Osteocyte (in vitro differentiated cells): ENCODE measurements at regions not wholly inside any gene's neighbourhood (a gene's known extent, or its start where the extent isn't known, plus 50 kb on each side); places are given as distances from the start of the nearest gene placed in this dataset.

ENCODE experiments used
- DNase-seq: peaks from one replicate; pipeline ENCODE4 v3.0.0; 2021; ENCODE audit warnings: mixed read lengths; ENCODE audit not compliant: unreplicated experiment; ENCODE audit errors: extremely low spot score
- H3K27ac Mint-ChIP-seq: one replicate; pipeline ENCODE4 v1.8.0; 2021; ENCODE audit warnings: mild to moderate bottlenecking, mixed read lengths; ENCODE audit not compliant: unreplicated experiment
- H3K27me3 Mint-ChIP-seq: one replicate; pipeline ENCODE4 v1.8.0; 2021; ENCODE audit warnings: mixed read lengths; ENCODE audit not compliant: unreplicated experiment
- H3K36me3 Mint-ChIP-seq: one replicate; pipeline ENCODE4 v1.8.0; 2021; ENCODE audit warnings: mixed read lengths; ENCODE audit not compliant: unreplicated experiment
- H3K4me1 Mint-ChIP-seq: one replicate; pipeline ENCODE4 v1.8.0; 2021; ENCODE audit warnings: mixed read lengths; ENCODE audit not compliant: unreplicated experiment
- H3K4me3 Mint-ChIP-seq: one replicate; pipeline ENCODE4 v1.8.0; 2021; ENCODE audit warnings: mild to moderate bottlenecking, moderate library complexity, mixed read lengths; ENCODE audit not compliant: unreplicated experiment
- H3K9me3 Mint-ChIP-seq: one replicate; pipeline ENCODE4 v1.8.0; 2021; ENCODE audit warnings: mixed read lengths; ENCODE audit not compliant: unreplicated experiment
- TF ChIP-seq, protein P1 (sequence below): fragments of 200-600 bp; sonication (generic); IDR thresholded peaks from 2 replicates; pipeline ENCODE4 v1.5.0; 2021; ENCODE audit warnings: antibody characterized with exemption, mild to moderate bottlenecking, moderate library complexity

GRCh38 chr1:71157715-71158114, 76.9 kb upstream of the ZRANB2 start:
- Mint-ChIP-seq H3K4me3 (no peak overlapping the region), H3K27me3 (no peaks in the 10 kb centered on the region), H3K4me1 (no peaks in the 10 kb centered on the region), H3K27ac (no peak overlapping the region), H3K9me3 (peaks cover 5% of the 10 kb centered on the region), H3K36me3 (no peaks in the 10 kb centered on the region)
- TF ChIP-seq, protein P1, sequence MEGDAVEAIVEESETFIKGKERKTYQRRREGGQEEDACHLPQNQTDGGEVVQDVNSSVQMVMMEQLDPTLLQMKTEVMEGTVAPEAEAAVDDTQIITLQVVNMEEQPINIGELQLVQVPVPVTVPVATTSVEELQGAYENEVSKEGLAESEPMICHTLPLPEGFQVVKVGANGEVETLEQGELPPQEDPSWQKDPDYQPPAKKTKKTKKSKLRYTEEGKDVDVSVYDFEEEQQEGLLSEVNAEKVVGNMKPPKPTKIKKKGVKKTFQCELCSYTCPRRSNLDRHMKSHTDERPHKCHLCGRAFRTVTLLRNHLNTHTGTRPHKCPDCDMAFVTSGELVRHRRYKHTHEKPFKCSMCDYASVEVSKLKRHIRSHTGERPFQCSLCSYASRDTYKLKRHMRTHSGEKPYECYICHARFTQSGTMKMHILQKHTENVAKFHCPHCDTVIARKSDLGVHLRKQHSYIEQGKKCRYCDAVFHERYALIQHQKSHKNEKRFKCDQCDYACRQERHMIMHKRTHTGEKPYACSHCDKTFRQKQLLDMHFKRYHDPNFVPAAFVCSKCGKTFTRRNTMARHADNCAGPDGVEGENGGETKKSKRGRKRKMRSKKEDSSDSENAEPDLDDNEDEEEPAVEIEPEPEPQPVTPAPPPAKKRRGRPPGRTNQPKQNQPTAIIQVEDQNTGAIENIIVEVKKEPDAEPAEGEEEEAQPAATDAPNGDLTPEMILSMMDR: no peak
- DNase-seq: no peak

- H3K27me3 Mint-ChIP-seq: no peaks in the 10 kb centered on the region
- no peak overlapping the region for H3K4me3 Mint-ChIP-seq
- no peaks in the 10 kb centered on the region for H3K4me1 Mint-ChIP-seq
- H3K36me3 Mint-ChIP-seq: no peaks in the 10 kb centered on the region
- TF ChIP-seq, protein P1: no peak
- H3K9me3 Mint-ChIP-seq: peaks cover 6% of the 10 kb centered on the region
- no peak for DNase-seq
- no peak overlapping the region for H3K27ac Mint-ChIP-seq
These were observed 76.3 kb upstream of the ZRANB2 start for GRCh38 chr1:71157151-71157550.

DNA sequence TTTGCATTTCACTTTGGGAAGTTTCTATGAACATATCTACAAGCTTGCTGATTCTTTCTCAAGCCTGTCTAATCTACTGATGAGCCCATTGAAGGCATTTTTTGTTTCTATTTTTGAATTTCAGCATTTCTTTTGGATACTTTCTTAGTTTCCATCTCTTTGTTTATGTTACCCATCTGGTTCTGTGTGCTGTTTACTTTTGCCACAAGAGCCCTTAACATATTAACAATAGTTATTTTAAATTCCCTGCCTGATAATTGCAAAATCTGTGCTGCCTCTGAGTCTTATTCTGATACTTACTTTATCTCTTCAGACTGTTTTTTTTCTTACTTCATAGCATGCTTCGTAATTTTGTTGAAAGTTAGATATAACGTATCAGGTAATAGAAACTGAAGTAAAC, 75.8 kb upstream of the ZRANB2 start:
- no peak overlapping the region for H3K27ac Mint-ChIP-seq
- no peaks in the 10 kb centered on the region for H3K27me3 Mint-ChIP-seq
- TF ChIP-seq, protein P1: no peak
- DNase-seq: no peak
- peaks cover 6% of the 10 kb centered on the region for H3K9me3 Mint-ChIP-seq
- no peak overlapping the region for H3K4me3 Mint-ChIP-seq
- no peaks in the 10 kb centered on the region for H3K4me1 Mint-ChIP-seq
- no peaks in the 10 kb centered on the region for H3K36me3 Mint-ChIP-seq

DNA sequence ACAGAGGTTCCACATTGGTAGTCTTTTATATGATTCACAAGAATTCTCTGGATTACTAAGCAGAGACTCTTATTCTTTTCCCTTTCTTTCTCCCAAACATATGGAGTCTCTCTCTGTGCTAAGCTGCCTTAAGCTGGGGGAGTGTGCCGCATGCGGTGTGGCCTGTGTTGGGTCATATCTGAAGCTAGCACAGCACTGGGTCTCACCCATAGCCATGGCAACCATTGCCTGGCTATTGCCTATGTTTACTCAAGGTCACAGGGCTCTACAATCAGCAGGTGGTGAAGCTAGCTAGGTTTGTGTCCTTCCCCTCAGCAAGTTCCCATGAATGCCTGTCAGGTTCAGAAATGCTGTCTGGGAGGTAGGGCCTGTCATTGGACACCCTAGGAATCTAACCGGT, 73.6 kb upstream of the ZRANB2 start:
- DNase-seq: no peak
- peaks cover 12% of the 10 kb centered on the region for H3K9me3 Mint-ChIP-seq
- TF ChIP-seq, protein P1: no peak
- no peak overlapping the region for H3K4me3 Mint-ChIP-seq
- no peaks in the 10 kb centered on the region for H3K27me3 Mint-ChIP-seq
- H3K36me3 Mint-ChIP-seq: no peaks in the 10 kb centered on the region
- H3K4me1 Mint-ChIP-seq: no peaks in the 10 kb centered on the region
- H3K27ac Mint-ChIP-seq: no peak overlapping the region

GRCh38 chr1:71153826-71154225, 73.0 kb upstream of the ZRANB2 start:
- no peaks in the 10 kb centered on the region for H3K4me1 Mint-ChIP-seq
- no peak overlapping the region for H3K4me3 Mint-ChIP-seq
- H3K27me3 Mint-ChIP-seq: no peaks in the 10 kb centered on the region
- TF ChIP-seq, protein P1: no peak
- H3K36me3 Mint-ChIP-seq: no peaks in the 10 kb centered on the region
- DNase-seq: no peak
- H3K9me3 Mint-ChIP-seq: peaks cover 14% of the 10 kb centered on the region
- no peak overlapping the region for H3K27ac Mint-ChIP-seq
